ENCODE measurements at regions not wholly inside any gene's neighbourhood (a gene's known extent, or its start where the extent isn't known, plus 50 kb on each side); places are given as distances from the start of the nearest gene placed in this dataset.

DNA sequence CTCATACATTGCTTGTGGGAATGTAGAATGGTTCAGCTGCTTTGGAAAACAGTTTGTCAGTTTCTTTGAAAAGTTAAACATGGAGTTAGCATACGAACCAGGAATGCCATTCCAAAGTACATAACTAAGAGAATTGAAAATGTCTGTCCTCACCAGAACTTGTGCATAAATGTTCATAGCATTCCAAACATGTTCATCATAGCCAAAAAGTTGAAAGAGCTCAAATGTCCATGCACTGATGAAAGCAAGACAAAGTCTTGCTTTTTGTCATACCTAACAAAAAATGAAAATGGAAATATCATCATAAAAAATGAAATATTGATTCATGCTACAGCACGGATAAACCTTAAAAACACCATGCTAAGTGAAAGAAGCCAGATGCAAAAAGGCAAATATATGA is 408.8 kb upstream of the UBE2E3 start:
- no peak for TF ChIP-seq CTCF (IDR thresholded peaks at IDR 0.05; ENCODE audit: low read depth, low read length, missing control alignments)
- in situ Hi-C loops (cut with HindIII; ENCODE audit: low pct_ligation_motif_present, low sequenced_read_pairs): no loop called here
- DNase-seq: peak; percentile 34
- Histone ChIP-seq H3K27ac (no peak overlapping the region), H3K4me3 (ENCODE audit: low read depth, low read length) (no peak overlapping the region), H3K27me3 (replicated peaks) (no peaks in the 10 kb centered on the region), H3K36me3 (replicated peaks) (no peaks in the 10 kb centered on the region)

DNA sequence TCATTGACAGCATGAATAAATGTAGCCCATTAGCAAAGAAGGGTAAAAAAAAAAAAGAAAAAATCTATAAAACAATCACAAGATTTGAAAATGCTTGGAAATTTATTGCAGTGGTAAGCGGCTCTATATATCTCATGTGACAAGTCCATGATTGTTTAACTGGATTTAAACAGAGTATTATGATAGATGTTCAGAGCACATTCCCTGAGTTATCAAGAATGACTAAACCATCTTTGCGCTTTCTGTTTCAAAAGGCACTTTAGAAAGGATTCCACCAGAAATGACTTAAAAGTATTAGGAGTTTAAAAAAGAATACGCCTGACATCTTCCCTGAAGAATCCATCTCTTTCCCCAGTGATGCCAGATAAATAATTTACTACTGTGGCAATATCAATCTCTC is 409.5 kb upstream of the UBE2E3 start:
- in situ Hi-C loops (cut with HindIII; ENCODE audit: low pct_ligation_motif_present, low sequenced_read_pairs): no loop called here

GRCh38 chr2:180564051-180564450 is 416.4 kb upstream of the UBE2E3 start:
- no peaks in the 10 kb centered on the region for H3K36me3 ChIP-seq (replicated peaks)
- H3K4me3 ChIP-seq (ENCODE audit: low read depth, low read length): no peak overlapping the region
- no peaks in the 10 kb centered on the region for H3K27me3 ChIP-seq (replicated peaks)
- TF ChIP-seq CTCF (IDR thresholded peaks at IDR 0.05; ENCODE audit: low read depth, low read length, missing control alignments): no peak
- in situ Hi-C loops (cut with HindIII; ENCODE audit: low pct_ligation_motif_present, low sequenced_read_pairs): no loop called here
- no peak for DNase-seq
- H3K27ac ChIP-seq: no peak overlapping the region

More for the DNA sequence above, 409.5 kb upstream of the UBE2E3 start:
- no peak overlapping the region for H3K27ac ChIP-seq
- no peak for TF ChIP-seq CTCF (IDR thresholded peaks at IDR 0.05; ENCODE audit: low read depth, low read length, missing control alignments)
- H3K4me3 ChIP-seq (ENCODE audit: low read depth, low read length): no peak overlapping the region
- H3K36me3 ChIP-seq (replicated peaks): no peaks in the 10 kb centered on the region
- DNase-seq: no peak
- H3K27me3 ChIP-seq (replicated peaks): no peaks in the 10 kb centered on the region

- Histone ChIP-seq H3K4me3 (ENCODE audit: low read depth, low read length) (no peak overlapping the region), H3K27me3 (replicated peaks) (no peaks in the 10 kb centered on the region), H3K27ac (no peak overlapping the region), H3K36me3 (replicated peaks) (no peaks in the 10 kb centered on the region)
- in situ Hi-C loops (cut with HindIII; ENCODE audit: low pct_ligation_motif_present, low sequenced_read_pairs): no loop called here
- TF ChIP-seq CTCF (IDR thresholded peaks at IDR 0.05; ENCODE audit: low read depth, low read length, missing control alignments): no peak
- DNase-seq: no peak
Measured at GRCh38 chr2:180562378-180562777, 418.0 kb upstream of the UBE2E3 start.

GRCh38 chr2:180559771-180560170 is 420.6 kb upstream of the UBE2E3 start:
- in situ Hi-C loops (cut with HindIII; ENCODE audit: low pct_ligation_motif_present, low sequenced_read_pairs): no loop called here
- no peaks in the 10 kb centered on the region for H3K36me3 ChIP-seq (replicated peaks)
- no peaks in the 10 kb centered on the region for H3K27me3 ChIP-seq (replicated peaks)
- no peak for DNase-seq
- no peak overlapping the region for H3K27ac ChIP-seq
- no peak for TF ChIP-seq CTCF (IDR thresholded peaks at IDR 0.05; ENCODE audit: low read depth, low read length, missing control alignments)
- no peak overlapping the region for H3K4me3 ChIP-seq (ENCODE audit: low read depth, low read length)

- in situ Hi-C loops (cut with HindIII; ENCODE audit: low pct_ligation_motif_present, low sequenced_read_pairs): no loop called here
- H3K27me3 ChIP-seq (replicated peaks): no peaks in the 10 kb centered on the region
- no peak overlapping the region for H3K27ac ChIP-seq
- H3K4me3 ChIP-seq (ENCODE audit: low read depth, low read length): no peak overlapping the region
- no peak for DNase-seq
- H3K36me3 ChIP-seq (replicated peaks): no peaks in the 10 kb centered on the region
- TF ChIP-seq CTCF (IDR thresholded peaks at IDR 0.05; ENCODE audit: low read depth, low read length, missing control alignments): no peak
Measured at GRCh38 chr2:180559038-180559437, 421.4 kb upstream of the UBE2E3 start.

Data from brain microvascular endothelial cell (primary cell).